H7 (cell line): ENCODE measurements at regions not wholly inside any gene's neighbourhood (a gene's known extent, or its start where the extent isn't known, plus 50 kb on each side); places are given as distances from the start of the nearest gene placed in this dataset.

Experiments
- DNase-seq: peaks from one replicate; pipeline ENCODE4 v3.0.0; 2012
- H3K27me3 ChIP-seq: 2 replicates; pipeline ENCODE4 v1.6.0; 2011; ENCODE audit warnings: mild to moderate bottlenecking, low read length; ENCODE audit not compliant: control insufficient read depth, insufficient read depth
- H3K36me3 ChIP-seq: replicated peaks from 2 replicates; pipeline ENCODE4 v1.5.1; 2011; ENCODE audit warnings: low read length; ENCODE audit not compliant: control insufficient read depth, insufficient read depth
- H3K4me3 ChIP-seq: 2 replicates; pipeline ENCODE4 v1.5.1; 2011; ENCODE audit warnings: low read depth, mild to moderate bottlenecking, control low read depth, low read length, moderate library complexity; ENCODE audit not compliant: insufficient read depth

DNA sequence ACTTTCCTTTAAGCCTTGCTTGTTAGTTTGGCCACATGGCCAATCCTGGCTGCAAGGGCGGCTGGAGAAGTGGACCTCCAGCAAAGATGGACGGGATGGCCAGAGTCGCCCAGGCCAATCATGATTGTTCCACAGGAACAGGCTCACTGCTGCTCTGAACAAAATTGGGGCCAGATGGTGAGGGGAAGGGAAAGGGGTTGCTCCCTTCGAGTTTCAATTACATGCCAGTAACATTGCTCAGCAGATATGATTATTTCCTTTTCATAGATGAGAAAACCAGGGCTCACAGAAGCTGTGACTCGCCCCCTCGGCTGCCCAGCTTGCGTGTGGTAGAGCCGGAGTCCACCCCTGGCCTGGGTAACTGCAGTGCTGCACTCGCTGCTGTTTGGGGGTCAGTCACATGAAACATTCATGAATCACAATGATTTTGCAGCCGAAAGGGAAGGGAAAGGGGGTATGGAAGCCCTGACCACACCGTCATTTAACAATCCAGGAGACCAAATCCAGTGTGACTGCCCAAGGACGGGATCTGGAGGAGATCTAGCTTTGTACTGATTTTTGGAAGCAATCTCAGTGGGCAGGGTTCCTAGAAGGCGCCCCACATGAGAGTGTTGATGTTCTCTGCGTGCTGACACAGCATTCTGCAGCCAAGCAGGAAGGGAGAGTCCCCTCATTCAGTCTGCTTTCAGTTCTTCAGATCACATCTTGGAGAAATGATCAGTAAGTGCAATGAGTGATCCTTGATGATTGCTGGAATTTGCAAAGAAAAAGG, 77.3 kb upstream of the MSX1 start:
- Histone ChIP-seq H3K4me3 (no peak overlapping the region), H3K36me3 (no peaks in the 10 kb centered on the region; the same call in 1 of the 2 replicates), H3K27me3 (no peaks in the 10 kb centered on the region)
- DNase-seq, result no peak

- Histone ChIP-seq H3K36me3 (no peaks in the 10 kb centered on the region; the same call in 1 of the 2 replicates), H3K4me3 (no peak overlapping the region), H3K27me3 (no peaks in the 10 kb centered on the region; the same call in none of the 2 replicates)
- DNase-seq, result no peak
Observed at GRCh38 chr4:4780729-4781244, 78.7 kb upstream of the MSX1 start.

DNA sequence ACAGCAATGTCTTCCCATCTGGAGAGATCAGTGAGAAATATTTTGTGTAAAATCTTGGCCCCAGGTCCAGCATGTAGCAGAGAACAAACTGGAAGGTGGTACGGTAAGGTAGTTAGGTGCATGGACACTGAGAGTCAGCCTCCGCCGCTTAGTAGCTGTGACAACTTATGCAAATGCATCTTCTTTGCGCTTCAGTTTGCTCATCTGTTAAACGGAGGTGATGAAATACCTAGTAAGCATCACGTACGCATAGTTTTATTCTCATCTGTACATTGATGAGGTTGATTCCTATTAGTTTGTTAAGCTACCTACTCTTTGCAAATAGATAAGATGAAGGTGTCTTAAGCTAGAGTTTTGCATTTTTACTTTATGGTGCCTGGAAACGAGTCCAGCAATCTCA, 80.0 kb upstream of the MSX1 start:
- DNase-seq, result no peak
- no peaks in the 10 kb centered on the region; the same call in none of the 2 replicates for H3K27me3 ChIP-seq

DNA sequence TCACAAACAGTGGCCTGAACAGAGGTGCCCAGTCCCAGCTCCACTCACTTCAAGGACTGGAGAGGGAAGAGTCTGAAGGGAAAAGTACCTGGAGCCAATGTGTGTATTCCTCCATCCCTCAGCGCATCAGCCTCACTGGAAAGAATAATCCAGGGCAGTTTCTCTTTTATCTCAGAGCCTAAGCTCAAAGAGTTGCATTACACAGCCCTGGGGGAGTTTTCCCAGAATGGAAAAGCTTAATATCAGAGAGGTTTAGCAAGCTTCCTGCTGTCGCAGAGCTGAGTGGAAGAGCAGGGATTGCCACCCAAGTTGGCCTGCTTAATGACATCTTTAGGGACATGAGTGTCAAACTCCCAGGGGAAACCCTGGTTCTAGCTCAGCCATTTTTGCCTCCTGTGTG, 80.4 kb upstream of the MSX1 start:
- H3K27me3 ChIP-seq, result no peaks in the 10 kb centered on the region; the same call in none of the 2 replicates
- no peak for DNase-seq
- H3K36me3 ChIP-seq, result no peaks in the 10 kb centered on the region; the same call in 1 of the 2 replicates
- H3K4me3 ChIP-seq, result no peak overlapping the region

More for the DNA sequence above, 80.0 kb upstream of the MSX1 start:
- Histone ChIP-seq H3K4me3 (no peak overlapping the region), H3K36me3 (no peaks in the 10 kb centered on the region; the same call in 1 of the 2 replicates)

GRCh38 chr4:4778554-4778953, 80.9 kb upstream of the MSX1 start:
- no peaks in the 10 kb centered on the region; the same call in none of the 2 replicates for H3K27me3 ChIP-seq
- DNase-seq, result no peak
- no peaks in the 10 kb centered on the region; the same call in 1 of the 2 replicates for H3K36me3 ChIP-seq
- H3K4me3 ChIP-seq, result no peak overlapping the region

GRCh38 chr4:4776934-4777333, 82.5 kb upstream of the MSX1 start:
- Histone ChIP-seq H3K4me3 (no peak overlapping the region), H3K36me3 (no peaks in the 10 kb centered on the region; the same call in 1 of the 2 replicates), H3K27me3 (no peaks in the 10 kb centered on the region; the same call in none of the 2 replicates)
- DNase-seq, result no peak

DNA sequence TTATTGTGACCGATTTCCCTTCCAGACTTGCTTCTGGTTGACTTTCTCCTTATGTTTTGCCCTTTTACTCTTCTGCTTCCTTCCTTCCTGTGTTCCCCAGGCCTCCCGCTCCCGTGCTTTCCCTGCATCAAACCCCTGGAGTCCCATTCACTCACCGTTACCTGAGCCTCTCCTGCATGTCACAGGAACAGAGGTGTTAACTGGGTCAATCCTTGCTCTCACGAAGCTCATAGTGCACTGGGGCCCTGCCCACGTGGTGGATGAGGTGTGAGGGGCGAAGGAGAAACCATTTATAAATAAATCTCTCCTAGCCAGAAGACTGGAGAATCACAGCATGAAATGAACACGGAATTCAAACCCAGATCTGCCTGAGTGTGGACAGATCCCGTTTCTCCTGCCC, 83.1 kb upstream of the MSX1 start:
- Histone ChIP-seq H3K27me3 (no peaks in the 10 kb centered on the region; the same call in none of the 2 replicates), H3K36me3 (no peaks in the 10 kb centered on the region; the same call in 1 of the 2 replicates), H3K4me3 (no peak overlapping the region)
- DNase-seq, result no peak

DNA sequence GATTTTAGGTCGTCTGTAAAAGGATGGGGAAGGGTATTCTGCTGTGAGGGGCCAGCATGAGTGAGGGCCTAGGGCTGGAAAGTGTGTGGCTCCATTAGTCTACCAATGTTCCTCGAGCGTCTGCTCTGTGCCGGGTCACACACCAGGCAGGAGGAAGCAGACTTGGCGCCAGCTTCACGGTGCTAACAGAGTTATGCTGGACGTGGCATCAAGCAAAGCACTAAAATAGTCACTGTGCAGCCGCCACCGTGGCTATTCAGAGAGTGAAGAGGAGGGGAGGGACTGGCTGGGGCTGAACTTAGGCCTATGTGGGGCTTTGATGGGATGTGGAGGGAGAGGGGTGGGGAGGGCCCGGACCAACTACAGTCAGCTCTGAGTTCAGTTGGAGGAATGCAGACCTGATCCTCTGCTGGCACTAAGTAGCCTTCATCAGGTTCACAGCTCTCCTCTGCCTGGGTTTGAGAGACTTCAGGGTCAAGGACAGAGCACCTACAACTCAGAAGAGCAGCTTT, 83.9 kb upstream of the MSX1 start:
- DNase-seq, result no peak
- no peaks in the 10 kb centered on the region; the same call in 1 of the 2 replicates for H3K36me3 ChIP-seq
- no peaks in the 10 kb centered on the region; the same call in none of the 2 replicates for H3K27me3 ChIP-seq
- H3K4me3 ChIP-seq, result no peak overlapping the region

DNA sequence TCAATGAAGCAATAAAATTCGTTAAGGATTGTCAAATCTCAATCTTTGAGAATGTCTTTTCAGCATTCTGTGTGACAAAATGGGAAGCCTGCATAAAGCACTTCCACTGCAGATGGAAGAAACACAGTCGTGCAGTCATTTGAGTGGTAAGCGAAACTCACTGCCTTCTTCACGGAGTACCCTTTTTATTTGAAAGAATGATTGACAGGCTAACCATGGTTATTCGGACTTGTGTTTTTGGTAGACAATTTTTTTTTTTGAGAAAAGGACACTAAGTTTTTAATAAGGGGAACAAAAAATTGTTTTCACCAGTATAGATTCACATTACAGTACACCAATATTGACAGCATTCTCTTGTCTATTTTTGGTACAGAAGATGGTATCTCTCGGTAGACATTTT, 86.9 kb upstream of the MSX1 start:
- no peak for DNase-seq
- no peaks in the 10 kb centered on the region; the same call in none of the 2 replicates for H3K27me3 ChIP-seq
- H3K36me3 ChIP-seq, result no peaks in the 10 kb centered on the region; the same call in 1 of the 2 replicates
- no peak overlapping the region for H3K4me3 ChIP-seq

DNA sequence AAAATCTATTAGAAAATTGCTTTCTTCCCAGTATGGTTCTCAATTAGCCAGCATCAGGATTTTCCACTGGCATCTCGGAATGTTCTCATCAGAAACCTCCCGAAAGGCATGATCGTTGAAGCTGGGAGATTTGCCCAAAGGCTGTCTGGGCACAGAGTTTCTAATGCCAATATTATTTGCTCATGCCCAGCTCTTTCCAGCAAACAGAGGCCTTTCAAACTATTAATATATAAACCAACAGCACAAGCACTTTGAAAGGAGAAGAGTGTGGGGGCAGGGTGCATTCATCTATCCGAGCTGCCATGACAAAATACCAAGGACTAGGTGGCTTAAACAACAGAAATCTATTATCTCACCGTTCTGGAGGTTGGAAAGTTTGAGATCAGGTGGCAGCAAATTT, 88.3 kb upstream of the MSX1 start:
- Histone ChIP-seq H3K4me3 (no peak overlapping the region), H3K36me3 (no peaks in the 10 kb centered on the region), H3K27me3 (no peaks in the 10 kb centered on the region; the same call in none of the 2 replicates)
- DNase-seq, result no peak

DNA sequence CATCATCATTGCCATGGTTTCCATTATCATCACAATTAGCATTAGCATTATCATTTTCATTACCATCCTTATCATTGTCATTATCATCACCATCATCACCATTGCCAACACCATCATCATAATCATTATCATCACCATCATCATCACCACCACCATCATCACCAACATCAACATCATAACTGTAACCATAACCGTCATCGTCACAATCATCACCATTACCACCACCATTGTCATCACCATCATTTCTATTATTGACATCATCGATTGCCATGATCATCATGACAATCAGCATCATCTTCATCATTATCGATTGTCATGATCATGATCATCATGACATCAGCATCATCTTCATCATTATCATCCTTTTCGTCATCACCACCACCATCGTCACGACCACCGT, 88.9 kb upstream of the MSX1 start:
- Histone ChIP-seq H3K4me3 (no peak overlapping the region), H3K27me3 (no peaks in the 10 kb centered on the region; the same call in 1 of the 2 replicates), H3K36me3 (no peaks in the 10 kb centered on the region)
- no peak for DNase-seq

DNA sequence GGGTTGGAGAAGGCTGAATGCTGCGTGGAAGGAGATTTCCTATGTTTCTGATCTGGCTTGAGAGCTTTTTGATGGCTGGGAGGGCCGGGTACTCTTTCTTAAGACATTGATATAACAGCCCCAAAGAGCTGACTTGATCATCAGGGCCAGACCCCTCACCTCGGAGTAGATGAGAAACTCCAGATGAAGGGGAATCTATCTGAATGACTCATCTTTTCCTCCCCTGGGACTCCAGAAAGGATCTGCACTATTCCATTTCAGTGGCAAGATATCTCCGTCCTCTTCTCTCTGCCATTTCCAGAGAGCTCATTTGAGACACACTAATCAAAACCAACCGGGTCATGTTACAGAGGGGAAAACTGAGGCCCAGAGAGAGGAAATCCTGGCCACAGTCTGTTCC, 92.9 kb upstream of the MSX1 start:
- no peaks in the 10 kb centered on the region for H3K27me3 ChIP-seq
- no peaks in the 10 kb centered on the region for H3K36me3 ChIP-seq
- no peak for DNase-seq
- H3K4me3 ChIP-seq, result no peak overlapping the region

DNA sequence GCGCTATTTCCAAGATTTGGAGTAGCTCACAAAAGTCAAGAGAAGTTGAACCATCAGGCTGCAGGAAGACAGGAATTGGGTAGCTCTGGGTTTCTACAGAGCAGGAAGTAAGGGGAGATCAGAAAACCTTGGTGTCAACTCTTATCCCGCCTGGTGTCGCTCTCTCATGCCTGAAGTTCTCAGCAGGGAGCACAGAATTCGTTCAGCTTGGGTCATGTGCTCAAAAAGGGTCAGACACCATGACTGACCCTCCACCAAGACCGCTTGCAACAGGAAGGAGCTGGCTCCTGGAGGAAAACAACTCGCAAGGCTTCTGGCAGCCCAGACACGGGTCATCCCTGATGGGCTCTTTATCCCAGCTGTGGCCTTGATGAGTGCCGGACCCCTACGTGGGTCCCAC, 93.7 kb upstream of the MSX1 start:
- no peak for DNase-seq
- no peaks in the 10 kb centered on the region for H3K27me3 ChIP-seq
- H3K36me3 ChIP-seq, result no peaks in the 10 kb centered on the region
- no peak overlapping the region for H3K4me3 ChIP-seq

- Histone ChIP-seq H3K27me3 (no peaks in the 10 kb centered on the region), H3K36me3 (no peaks in the 10 kb centered on the region), H3K4me3 (no peak overlapping the region)
- no peak for DNase-seq
Observed at GRCh38 chr4:4764558-4764905, 94.9 kb upstream of the MSX1 start.
